HG03025 (cell line): ENCODE measurements at regions not wholly inside any gene's neighbourhood (a gene's known extent, or its start where the extent isn't known, plus 50 kb on each side); places are given as distances from the start of the nearest gene placed in this dataset.

ENCODE experiments used
- ATAC-seq: cut with Tn5 transposase; IDR thresholded peaks from one replicate; pipeline ENCODE4 v1.9.1; 2021; ENCODE audit warnings: mild to moderate bottlenecking, moderate library complexity; ENCODE audit not compliant: unreplicated experiment, low FRiP score

DNA sequence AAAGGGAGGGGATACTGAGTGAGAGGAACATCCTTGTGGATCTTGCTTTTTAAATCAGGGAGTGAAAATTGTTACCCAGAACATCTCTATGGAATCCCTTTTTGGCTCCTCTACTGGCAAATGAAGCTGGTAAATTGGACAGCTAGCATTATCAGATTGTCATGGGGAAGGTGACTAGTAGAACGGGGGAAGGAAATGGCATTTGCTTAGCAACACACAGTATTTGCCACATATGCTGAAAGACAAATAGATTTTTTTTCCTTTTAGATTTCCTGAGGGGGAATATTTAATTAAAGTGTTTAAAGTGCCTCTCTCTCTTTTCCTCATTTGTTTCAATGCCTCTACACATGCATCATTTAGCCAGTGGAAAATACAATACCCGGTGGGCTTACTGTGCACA, 573.5 kb downstream of the BCKDHB start:
- no peak for ATAC-seq

DNA sequence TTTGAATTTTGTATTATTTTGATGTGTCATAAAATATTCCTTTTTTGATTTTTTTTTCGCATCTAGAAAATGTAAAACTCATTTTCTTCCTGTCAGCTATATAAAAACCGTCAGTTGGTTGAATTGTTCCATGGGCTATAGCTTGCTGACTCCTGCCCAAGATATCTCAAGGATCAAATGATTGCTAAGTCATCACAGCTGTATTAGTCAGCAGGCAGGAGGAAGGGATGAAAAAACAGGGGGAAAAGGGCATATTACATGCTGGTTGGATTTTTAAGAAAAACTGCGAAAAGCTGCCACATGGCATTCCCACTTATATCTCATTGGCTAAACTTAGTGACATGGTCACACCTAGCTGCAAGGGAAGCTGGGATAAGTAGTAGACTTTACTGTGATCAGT, 569.9 kb downstream of the BCKDHB start:
- no peak for ATAC-seq

DNA sequence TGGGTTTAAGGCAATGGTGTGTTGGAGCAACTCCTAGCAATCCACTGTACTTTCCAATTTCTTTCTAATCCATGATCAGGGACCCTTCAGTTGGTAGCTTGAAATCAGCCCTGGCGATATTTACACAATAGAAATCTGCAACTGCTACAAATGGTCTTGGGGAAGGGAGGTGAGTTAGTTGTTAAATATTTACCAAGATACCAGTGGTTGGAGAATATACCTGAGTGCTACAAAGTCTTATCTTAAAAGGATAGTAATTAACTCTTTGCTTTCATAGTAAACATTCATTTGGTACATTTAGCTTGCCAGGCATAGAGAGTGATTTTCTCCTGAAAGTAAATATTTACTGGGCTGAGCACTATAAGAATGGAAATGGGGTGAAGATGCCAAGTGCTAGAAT, 568.2 kb downstream of the BCKDHB start:
- no peak for ATAC-seq

DNA sequence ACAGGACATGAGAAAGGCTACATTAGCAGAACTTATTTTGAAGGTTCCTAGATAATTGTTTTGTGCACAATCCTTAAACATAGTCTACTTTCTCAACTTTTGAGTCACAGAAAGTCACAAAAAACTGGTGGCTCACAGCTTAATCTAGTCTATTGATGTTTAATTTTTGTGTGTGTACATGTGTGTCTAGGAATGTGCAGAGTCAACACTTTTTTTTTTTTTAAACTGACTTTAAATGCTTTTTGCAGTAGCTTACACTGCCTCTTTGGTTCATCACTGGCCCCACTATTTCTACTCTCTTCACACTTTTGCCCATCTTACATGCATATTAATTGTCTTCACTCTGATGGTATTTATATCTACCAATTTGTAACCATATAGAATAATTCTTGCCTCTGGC, 566.9 kb downstream of the BCKDHB start:
- no peak for ATAC-seq

DNA sequence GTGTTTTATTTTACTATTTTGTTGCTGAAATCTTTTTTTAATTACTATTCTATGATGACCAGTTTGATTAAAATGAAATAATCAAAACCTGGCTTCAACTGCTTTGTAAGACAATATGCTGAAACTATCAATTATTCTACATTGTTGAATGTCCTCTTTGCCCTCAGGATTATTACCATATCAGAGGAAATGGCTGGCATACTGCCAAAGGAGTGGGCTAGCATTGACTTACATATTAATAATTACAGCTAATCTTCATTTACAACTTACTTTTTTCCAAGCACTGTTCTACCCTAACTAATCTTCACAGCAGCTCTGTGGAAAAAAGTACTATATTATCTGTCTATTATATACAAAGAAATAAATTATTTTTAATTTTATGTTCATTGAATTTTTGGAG, 560.5 kb downstream of the BCKDHB start:
- no peak for ATAC-seq

DNA sequence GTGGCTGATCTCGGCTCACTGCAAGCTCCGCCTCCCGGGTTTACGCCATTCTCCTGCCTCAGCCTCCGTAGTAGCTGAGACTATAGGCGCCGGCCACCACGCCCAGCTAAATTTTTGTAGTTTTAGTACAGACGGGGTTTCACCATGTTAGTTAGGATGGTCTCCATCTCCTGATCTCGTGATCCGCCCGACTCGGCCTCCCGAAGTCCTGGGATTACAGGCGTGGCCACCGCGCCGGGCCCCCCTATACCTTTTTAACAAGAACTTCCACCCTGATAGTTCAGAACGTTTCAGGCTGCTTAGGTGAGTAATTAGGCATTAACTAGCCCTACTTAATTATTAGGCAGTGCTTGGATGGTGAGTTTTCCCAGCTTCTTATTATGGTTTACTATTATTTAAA, 552.5 kb downstream of the BCKDHB start:
- ATAC-seq: no peak

DNA sequence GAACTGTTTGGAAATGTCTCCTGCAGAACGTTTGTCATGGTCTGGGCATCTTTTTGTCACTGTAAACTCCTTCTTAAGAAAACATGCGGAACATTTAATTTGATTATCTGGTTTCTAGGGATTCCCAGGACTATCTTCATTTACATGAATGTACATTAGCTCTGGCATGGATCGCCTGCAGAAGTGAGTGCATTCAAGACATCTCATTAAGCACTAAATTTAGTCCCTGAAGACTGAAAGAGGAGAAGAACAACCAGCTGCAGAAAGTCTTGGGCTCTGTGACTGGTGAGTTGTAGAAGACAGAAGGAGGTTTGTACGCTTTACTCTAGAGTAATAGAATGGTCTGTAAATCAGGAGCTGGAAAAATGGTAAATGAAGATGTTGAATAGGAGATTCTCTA, 540.7 kb downstream of the BCKDHB start:
- ATAC-seq: no peak

DNA sequence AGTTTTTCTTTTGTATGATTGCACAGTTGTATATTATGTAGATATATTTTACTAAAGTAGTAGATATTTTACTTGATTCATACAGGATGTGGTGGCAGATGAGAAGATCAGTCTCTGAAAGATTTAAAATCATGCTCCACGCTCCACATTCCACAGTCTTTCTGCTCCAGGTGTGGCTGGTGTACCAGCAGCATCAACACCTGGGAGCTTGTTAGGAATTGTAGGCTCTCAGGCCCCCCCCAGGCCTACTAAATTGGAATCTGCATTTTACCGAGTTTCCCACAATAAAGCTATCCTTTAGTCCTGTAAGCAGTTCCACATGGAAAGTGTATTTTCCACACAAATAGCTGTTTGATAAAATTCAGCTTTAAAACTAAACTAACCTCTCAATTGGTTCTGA, 537.4 kb downstream of the BCKDHB start:
- no peak for ATAC-seq

DNA sequence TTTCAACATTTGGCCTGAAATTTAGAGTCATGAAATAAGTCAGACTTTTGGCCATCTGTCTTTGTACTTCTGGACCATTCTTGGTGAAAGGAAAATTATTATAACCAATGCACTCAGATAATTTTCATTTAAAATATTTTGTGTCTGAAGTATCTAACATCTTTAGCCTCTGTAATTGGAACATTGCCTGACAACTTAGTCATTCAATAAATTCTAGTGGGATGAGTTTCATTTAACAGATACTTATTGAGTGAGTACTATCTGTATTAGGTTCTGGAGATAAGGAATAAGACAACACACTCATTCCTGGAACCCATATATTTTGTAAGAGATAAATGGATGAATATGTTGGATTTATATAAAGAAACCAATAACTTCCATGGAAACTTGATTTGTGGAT, 536.0 kb downstream of the BCKDHB start:
- no peak for ATAC-seq

DNA sequence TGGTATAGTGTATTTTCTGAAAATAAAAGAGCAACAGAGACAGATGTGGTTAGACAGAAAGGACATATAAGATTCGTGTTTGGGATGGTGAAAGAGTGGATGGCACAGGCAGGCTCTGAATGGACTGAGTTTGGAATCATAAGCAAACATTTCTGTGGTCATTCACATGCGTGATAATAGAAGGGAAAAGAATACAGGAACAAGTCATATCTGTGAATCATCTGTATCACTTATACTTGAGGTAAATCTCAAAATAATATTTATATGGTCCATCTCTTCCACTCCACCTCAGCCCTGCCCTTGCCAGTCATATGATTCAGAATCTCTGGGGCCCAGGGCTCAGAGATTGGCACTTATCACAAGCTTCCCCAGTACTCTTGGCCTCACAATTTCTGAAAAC, 535.1 kb downstream of the BCKDHB start:
- no peak for ATAC-seq

DNA sequence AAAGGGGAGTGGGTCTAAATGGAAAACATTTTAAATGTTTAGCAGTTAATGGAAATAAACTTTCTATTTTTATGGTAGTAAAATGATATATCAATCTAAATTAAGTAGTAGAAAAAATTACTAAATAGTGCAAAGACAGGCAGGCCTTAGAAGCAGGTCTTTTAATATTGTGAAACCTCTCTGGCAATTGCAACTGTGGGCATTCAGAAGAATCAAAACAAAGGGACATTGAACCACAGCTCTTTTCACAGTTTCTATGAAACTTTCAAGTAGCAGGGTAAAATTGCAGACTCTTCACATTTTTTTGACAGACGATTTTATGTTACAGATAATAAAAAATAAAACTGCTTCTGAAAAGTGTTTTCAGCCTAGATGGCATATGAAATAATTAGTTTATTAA, 533.7 kb downstream of the BCKDHB start:
- no peak for ATAC-seq

DNA sequence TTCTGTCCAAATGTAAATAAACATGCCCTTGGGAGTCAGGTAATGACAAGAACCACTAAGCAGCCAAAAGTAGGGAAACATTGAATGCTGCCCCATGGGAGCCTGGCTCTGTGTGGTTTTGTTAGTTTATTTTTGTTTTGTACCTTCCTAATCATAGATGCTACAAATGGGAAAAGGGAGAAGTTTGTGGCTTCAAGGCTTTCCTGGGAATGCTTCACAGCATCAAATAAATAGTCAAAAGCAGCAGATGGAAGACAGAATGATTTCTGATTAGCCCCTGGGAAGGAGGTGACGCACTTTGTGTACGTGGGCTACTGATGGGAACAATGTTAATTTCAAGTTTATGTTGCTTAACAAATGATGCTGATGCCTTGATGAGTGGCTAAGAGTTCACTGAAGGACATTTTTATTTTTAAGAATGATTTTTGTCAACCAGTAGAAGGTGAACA, 532.7 kb downstream of the BCKDHB start:
- ATAC-seq: no peak

DNA sequence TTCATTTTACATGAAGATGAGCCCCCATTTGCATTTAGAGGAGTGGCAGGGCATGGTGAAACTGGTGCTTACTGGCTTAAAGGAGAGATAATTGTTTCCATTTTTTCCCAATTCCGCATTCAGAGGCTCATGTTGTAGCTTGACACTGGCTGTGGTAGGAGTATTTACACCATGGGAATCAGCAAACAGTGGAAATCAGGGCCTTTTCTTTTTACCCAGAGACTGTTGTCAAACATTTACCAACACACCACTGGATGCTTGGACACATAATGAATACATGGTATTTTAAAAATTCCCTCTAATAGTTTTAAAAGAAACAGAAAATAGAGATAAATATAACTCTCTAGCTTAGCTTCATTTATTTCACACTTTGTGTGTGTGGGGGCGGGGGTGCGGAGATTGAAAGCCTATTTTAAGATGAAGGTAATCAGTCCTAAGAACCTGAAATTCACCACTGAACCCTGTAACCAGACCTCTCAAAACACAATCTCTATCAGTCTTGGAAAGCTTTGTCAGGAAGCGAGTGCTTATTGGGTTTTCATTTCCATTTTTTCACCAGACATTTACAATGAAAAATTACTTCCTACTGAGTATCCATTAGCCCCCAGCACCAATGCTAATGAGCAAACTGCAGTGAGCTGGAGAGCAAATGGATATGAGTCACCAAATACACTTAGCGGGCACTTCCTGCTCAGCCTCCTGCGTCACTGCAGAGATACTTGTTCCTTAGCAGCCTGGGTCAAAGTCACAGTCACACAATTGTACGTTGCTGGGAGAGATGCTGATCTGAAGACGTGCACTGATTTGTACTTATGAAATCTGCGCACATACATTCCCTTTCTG, 532.0 kb downstream of the BCKDHB start:
- ATAC-seq: no peak

DNA sequence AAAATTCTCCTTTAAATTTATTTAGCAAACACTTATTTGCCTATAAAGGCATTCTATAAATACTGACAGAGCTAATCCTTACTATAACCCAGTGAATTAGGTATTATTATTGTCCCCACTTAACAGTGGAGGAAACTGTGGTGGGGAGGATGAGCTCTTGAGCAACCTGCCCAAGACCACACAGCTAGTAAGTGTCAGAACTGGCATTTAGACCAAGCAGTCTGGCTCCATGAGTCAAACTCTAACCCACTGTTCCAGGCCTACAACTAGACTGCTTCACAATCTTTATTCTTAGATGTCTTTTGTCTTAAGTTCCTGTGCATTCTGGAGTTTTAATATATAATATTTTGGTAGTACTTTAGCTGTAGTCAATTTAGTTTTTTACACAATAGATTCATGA, 530.8 kb downstream of the BCKDHB start:
- no peak for ATAC-seq

DNA sequence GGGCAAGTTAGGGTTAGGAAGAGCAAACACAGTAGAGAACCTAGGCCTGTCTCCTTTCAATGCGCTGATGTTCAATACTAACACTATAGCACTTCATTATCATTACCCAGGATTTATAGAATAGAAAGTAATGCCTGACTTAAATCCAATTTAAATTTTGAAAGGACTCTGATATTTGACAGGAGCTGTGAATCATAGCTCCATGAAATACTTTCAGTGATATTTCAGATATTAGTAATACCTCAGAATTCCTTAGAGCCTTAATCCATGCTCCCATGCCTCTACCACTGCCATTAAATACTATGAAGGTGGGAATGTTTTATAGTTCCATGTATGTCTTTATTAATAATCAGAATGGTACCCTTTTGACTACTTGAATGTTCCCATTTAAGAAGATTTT, 530.2 kb downstream of the BCKDHB start:
- ATAC-seq: no peak

DNA sequence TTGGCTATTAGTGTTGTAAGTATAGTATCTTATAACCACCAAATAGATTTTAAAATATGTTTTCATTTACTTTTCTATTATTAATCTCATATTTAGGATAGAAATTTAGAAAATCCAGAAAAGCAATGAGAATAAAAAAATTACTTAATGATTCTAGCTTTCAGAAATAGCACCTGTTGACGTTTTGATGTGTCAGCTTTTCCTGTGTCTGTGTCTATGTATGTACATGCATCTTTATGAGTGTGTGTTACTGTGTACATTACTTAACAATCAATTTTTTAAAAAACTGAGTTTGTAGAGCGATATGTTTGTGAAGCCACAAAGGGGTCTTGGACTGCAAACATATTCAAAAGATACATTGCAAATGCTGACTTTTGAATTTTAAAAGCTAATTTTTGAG, 526.9 kb downstream of the BCKDHB start:
- ATAC-seq: no peak

DNA sequence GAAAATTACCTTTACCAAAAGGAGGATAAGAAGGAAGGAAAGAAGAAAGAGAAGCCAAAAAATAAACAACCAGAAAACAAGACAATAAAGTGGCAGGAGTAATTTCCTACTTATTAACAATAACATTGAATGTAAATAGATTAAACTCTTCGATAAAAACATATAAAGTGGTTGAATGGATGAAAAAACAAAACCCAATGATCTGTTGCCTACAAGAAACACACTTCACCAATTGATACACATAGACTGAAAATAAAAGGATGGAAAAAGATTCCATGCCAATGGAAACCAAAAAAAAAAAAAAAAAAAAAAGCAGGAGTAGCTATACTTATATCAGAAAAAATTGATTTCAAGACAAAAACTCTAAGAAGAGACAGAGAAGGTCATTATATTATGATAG, 518.9 kb downstream of the BCKDHB start:
- no peak for ATAC-seq

DNA sequence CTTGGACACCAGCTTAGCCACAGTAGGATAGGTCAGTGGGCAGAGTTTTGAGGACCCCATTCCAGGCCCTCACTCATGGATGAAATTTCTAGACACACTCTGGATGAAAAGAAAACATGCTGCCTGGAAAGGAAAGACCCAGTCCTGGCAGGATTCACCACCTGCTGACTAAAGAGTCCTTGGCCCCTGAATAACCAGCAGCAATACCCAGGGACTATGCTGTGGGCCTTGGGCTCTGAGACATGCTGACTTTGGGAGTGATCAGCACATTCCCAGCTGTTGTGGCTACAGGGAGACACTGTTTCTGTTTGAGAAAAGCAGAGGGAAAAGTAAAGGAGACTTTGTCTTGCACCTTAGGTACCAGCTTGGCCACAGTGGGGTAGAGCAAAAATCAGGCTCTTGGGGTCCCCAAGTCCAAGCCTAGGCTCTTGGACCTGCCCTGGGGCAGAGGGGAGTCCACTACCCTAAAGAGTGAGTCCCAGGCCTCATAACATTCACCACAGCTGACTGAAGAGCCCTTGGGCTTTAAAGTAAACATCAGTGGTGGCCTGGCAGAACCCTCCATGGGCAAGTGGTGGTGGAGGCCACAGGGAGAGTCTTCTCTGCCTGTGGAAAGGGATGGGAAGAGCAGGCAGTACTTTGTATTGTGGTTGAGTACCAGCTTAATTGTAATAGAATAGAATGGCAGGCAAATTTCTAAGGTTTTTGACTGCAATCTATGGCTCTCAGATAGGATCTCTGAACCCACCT, 516.8 kb downstream of the BCKDHB start:
- no peak for ATAC-seq

DNA sequence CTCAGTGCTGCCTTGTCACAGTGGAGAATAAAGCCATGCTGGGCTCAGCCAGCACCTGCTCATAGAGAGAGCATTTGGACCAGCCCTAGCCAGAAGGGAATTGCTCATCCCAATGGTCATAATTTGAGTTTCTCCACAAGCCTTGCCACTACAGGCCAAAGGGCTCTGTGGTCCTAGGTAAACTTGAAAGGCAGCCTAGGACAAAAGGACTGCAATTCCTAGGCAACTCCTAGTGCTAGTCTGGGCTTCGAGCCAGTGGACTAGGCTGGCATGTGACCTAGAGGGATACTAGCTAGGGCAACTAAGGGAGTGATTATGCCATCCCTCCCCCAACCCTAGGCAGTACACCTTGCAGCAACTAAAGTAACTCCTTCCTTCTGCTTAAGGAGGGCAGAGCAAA, 516.2 kb downstream of the BCKDHB start:
- ATAC-seq: no peak

DNA sequence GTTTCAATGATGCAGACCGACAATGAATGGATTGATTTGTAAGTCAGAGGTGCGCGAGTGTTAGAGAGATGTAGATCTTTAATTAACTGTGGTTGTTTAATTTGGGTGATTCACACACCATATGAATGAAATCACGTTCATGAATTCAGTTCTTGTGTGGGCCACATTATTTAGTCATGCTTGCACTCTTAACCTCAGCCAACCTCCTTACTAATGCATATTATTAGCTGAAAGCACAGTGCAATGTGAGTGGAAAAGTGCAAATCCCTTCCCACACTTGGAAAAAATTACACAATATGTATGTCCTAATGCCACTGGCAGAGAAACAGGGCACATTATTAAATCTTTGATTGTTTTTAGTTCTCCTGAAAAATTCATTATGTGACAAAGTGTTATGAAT, 512.5 kb downstream of the BCKDHB start:
- no peak for ATAC-seq

DNA sequence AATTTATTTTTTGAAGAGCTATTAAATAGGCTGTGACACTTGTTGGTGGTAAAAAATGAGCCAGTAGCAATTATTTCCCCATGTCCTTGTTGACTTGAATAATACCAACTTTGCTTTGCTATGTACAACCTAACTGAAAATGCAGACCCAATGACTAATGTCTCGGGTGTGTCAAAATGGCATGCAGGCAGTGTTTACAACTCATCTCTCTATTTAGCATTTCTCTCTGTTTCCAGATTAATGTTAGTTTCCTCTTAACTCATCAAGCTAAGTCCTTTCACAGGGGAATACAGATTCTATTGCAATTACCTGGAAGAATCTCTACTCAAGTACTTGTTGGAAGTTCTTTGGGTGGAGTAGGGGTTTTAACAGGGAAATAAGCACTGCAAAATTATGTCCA, 504.4 kb downstream of the BCKDHB start:
- no peak for ATAC-seq

DNA sequence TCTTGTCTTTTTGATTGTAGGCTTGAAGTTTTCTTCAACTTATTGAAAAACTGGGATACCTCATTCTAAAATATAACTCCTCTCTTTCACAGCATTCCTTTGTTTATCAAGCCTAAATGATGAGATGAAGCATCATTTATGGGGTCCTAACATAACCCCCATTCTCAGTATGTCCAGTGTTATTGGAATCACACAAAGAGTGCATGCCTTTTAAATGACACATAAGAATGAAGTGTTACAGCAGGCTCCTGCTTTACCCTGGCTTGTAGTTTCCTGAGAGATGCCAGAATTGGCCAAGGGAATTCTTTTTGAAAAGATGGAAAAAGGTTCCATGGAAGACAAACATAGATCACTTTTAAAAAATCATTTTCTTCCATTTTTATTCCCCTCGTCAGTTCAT, 502.4 kb downstream of the BCKDHB start:
- no peak for ATAC-seq
